Activated naive CD4-positive, alpha-beta T cell treated with anti-CD3 and anti-CD28 coated beads, Interleukin-2, amount 50 U/mL, for 24 hours (primary cell): ENCODE measurements at regions not wholly inside any gene's neighbourhood (a gene's known extent, or its start where the extent isn't known, plus 50 kb on each side); places are given as distances from the start of the nearest gene placed in this dataset.
A peak's percentile ranks its signal among the peaks of the same experiment; 100 is the strongest.
"Not testable (repeated sequence)": the region's sequence is repeated elsewhere in the genome, so short reads cannot be mapped to it uniquely, and the experiment has no call there.

ENCODE experiments used
- H3K27ac Mint-ChIP-seq: one replicate; pipeline ENCODE4 v1.8.0; 2021; ENCODE audit warnings: mild to moderate bottlenecking, mixed read lengths
- H3K27me3 Mint-ChIP-seq: one replicate; pipeline ENCODE4 v1.8.0; 2021; ENCODE audit warnings: mixed read lengths
- H3K36me3 Mint-ChIP-seq: one replicate; pipeline ENCODE4 v1.8.0; 2021; ENCODE audit warnings: mixed read lengths
- H3K4me1 Mint-ChIP-seq: one replicate; pipeline ENCODE4 v1.8.0; 2021; ENCODE audit warnings: mixed read lengths
- H3K4me3 Mint-ChIP-seq: one replicate; pipeline ENCODE4 v1.8.0; 2021; ENCODE audit warnings: mild to moderate bottlenecking, mixed read lengths
- H3K9me3 Mint-ChIP-seq: one replicate; pipeline ENCODE4 v1.8.0; 2021; ENCODE audit warnings: mixed read lengths

GRCh38 chr9:41285744-41286143, 96.6 kb upstream of the ZNG1F start:
- H3K27me3 Mint-ChIP-seq, H3K4me1 Mint-ChIP-seq, H3K4me3 Mint-ChIP-seq, H3K9me3 Mint-ChIP-seq, H3K36me3 Mint-ChIP-seq, H3K27ac Mint-ChIP-seq: not testable (repeated sequence)

GRCh38 chr9:41280299-41281238, 91.5 kb upstream of the ZNG1F start:
- not testable (repeated sequence) for H3K4me3 Mint-ChIP-seq, H3K27me3 Mint-ChIP-seq, H3K27ac Mint-ChIP-seq, H3K9me3 Mint-ChIP-seq, H3K36me3 Mint-ChIP-seq, H3K4me1 Mint-ChIP-seq

- not testable (repeated sequence) for H3K4me1 Mint-ChIP-seq, H3K36me3 Mint-ChIP-seq, H3K9me3 Mint-ChIP-seq, H3K4me3 Mint-ChIP-seq, H3K27ac Mint-ChIP-seq, H3K27me3 Mint-ChIP-seq
These were observed 90.3 kb upstream of the ZNG1F start for GRCh38 chr9:41279437-41279836.

- H3K9me3 Mint-ChIP-seq, H3K27ac Mint-ChIP-seq, H3K27me3 Mint-ChIP-seq, H3K36me3 Mint-ChIP-seq, H3K4me3 Mint-ChIP-seq, H3K4me1 Mint-ChIP-seq: not testable (repeated sequence)
These were observed 89.9 kb upstream of the ZNG1F start for GRCh38 chr9:41279033-41279432.

- H3K4me1 Mint-ChIP-seq, H3K27me3 Mint-ChIP-seq, H3K9me3 Mint-ChIP-seq, H3K27ac Mint-ChIP-seq, H3K36me3 Mint-ChIP-seq: not testable (repeated sequence)
- peak overlapping the region; percentile 71 for H3K4me3 Mint-ChIP-seq
These were observed 84.6 kb upstream of the ZNG1F start for GRCh38 chr9:41273549-41274267.

- H3K9me3 Mint-ChIP-seq, H3K4me3 Mint-ChIP-seq, H3K4me1 Mint-ChIP-seq, H3K27me3 Mint-ChIP-seq, H3K36me3 Mint-ChIP-seq, H3K27ac Mint-ChIP-seq: not testable (repeated sequence)
These were observed 83.9 kb upstream of the ZNG1F start for GRCh38 chr9:41272879-41273548.

- H3K4me1 Mint-ChIP-seq, H3K9me3 Mint-ChIP-seq, H3K4me3 Mint-ChIP-seq, H3K27ac Mint-ChIP-seq, H3K27me3 Mint-ChIP-seq, H3K36me3 Mint-ChIP-seq: not testable (repeated sequence)
These were observed 81.9 kb upstream of the ZNG1F start for GRCh38 chr9:41270992-41271391.

GRCh38 chr9:41269471-41269870, 80.4 kb upstream of the ZNG1F start:
- H3K4me1 Mint-ChIP-seq, H3K27ac Mint-ChIP-seq, H3K4me3 Mint-ChIP-seq, H3K36me3 Mint-ChIP-seq, H3K27me3 Mint-ChIP-seq, H3K9me3 Mint-ChIP-seq: not testable (repeated sequence)

- H3K9me3 Mint-ChIP-seq, H3K4me1 Mint-ChIP-seq, H3K27ac Mint-ChIP-seq, H3K27me3 Mint-ChIP-seq, H3K36me3 Mint-ChIP-seq, H3K4me3 Mint-ChIP-seq: not testable (repeated sequence)
These were observed 79.9 kb upstream of the ZNG1F start for GRCh38 chr9:41269054-41269453.

GRCh38 chr9:41266602-41267001, 77.5 kb upstream of the ZNG1F start:
- not testable (repeated sequence) for H3K4me3 Mint-ChIP-seq, H3K27me3 Mint-ChIP-seq, H3K9me3 Mint-ChIP-seq, H3K4me1 Mint-ChIP-seq, H3K27ac Mint-ChIP-seq, H3K36me3 Mint-ChIP-seq

GRCh38 chr9:41266000-41266399, 76.9 kb upstream of the ZNG1F start:
- not testable (repeated sequence) for H3K36me3 Mint-ChIP-seq, H3K27ac Mint-ChIP-seq, H3K4me1 Mint-ChIP-seq, H3K9me3 Mint-ChIP-seq, H3K4me3 Mint-ChIP-seq, H3K27me3 Mint-ChIP-seq

GRCh38 chr9:41251973-41252372, 62.9 kb upstream of the ZNG1F start:
- not testable (repeated sequence) for H3K27ac Mint-ChIP-seq, H3K36me3 Mint-ChIP-seq, H3K4me3 Mint-ChIP-seq, H3K27me3 Mint-ChIP-seq, H3K4me1 Mint-ChIP-seq, H3K9me3 Mint-ChIP-seq

GRCh38 chr9:41251101-41251500, 62.0 kb upstream of the ZNG1F start:
- H3K9me3 Mint-ChIP-seq, H3K27ac Mint-ChIP-seq, H3K4me1 Mint-ChIP-seq, H3K36me3 Mint-ChIP-seq, H3K27me3 Mint-ChIP-seq, H3K4me3 Mint-ChIP-seq: not testable (repeated sequence)

- not testable (repeated sequence) for H3K4me1 Mint-ChIP-seq
These were observed 57.6 kb upstream of the ZNG1F start for GRCh38 chr9:41246702-41247101.

More at GRCh38 chr9:41246702-41247101, 57.6 kb upstream of the ZNG1F start:
- H3K4me3 Mint-ChIP-seq, H3K27ac Mint-ChIP-seq, H3K9me3 Mint-ChIP-seq, H3K27me3 Mint-ChIP-seq, H3K36me3 Mint-ChIP-seq: not testable (repeated sequence)
